Progenitor cell of endocrine pancreas (in vitro differentiated cells): ENCODE measurements at regions not wholly inside any gene's neighbourhood (a gene's known extent, or its start where the extent isn't known, plus 50 kb on each side); places are given as distances from the start of the nearest gene placed in this dataset.

Experiments
- DNase-seq: peaks from one replicate; pipeline ENCODE4 v3.0.0; 2021; ENCODE audit warnings: low spot score; ENCODE audit not compliant: unreplicated experiment
- H3K27ac Mint-ChIP-seq: 2 replicates; pipeline ENCODE4 v1.8.0; 2021; ENCODE audit warnings: mild to moderate bottlenecking, moderate library complexity, mixed read lengths
- H3K27me3 Mint-ChIP-seq: 2 replicates; pipeline ENCODE4 v1.8.0; 2021; ENCODE audit warnings: mixed read lengths
- H3K36me3 Mint-ChIP-seq: 2 replicates; pipeline ENCODE4 v1.8.0; 2022; ENCODE audit warnings: mixed read lengths; ENCODE audit not compliant: insufficient read depth
- H3K4me1 Mint-ChIP-seq: 2 replicates; pipeline ENCODE4 v1.8.0; 2021; ENCODE audit warnings: low read depth, mixed read lengths
- H3K4me3 Mint-ChIP-seq: 2 replicates; pipeline ENCODE4 v1.8.0; 2021; ENCODE audit warnings: low read depth, mild to moderate bottlenecking, moderate library complexity, mixed read lengths
- H3K9me3 Mint-ChIP-seq: 2 replicates; pipeline ENCODE4 v1.8.0; 2021; ENCODE audit warnings: low read depth, mixed read lengths
- CTCF ChIP-seq: fragments of 200-600 bp; sonication (generic); IDR thresholded peaks from one replicate; pipeline ENCODE4 v1.5.0; 2021; ENCODE audit warnings: antibody characterized with exemption, mild to moderate bottlenecking; ENCODE audit not compliant: unreplicated experiment

GRCh38 chr4:38290366-38290765 is 330.2 kb downstream of the PTTG2 start:
- H3K4me3 Mint-ChIP-seq: no peak overlapping the region
- peaks cover 12% of the 10 kb centered on the region for H3K9me3 Mint-ChIP-seq
- H3K27me3 Mint-ChIP-seq: no peaks in the 10 kb centered on the region

GRCh38 chr4:38290914-38291313 is 330.7 kb downstream of the PTTG2 start:
- DNase-seq: no peak
- Mint-ChIP-seq H3K4me3 (no peak overlapping the region), H3K27ac (no peak overlapping the region), H3K27me3 (no peaks in the 10 kb centered on the region), H3K9me3 (peaks cover 12% of the 10 kb centered on the region), H3K4me1 (peaks cover 5% of the 10 kb centered on the region), H3K36me3 (peaks cover 2% of the 10 kb centered on the region)
- no peak for TF ChIP-seq CTCF

More at GRCh38 chr4:38290366-38290765, 330.2 kb downstream of the PTTG2 start:
- no peak for DNase-seq
- H3K4me1 Mint-ChIP-seq: peaks cover 5% of the 10 kb centered on the region
- no peak overlapping the region for H3K27ac Mint-ChIP-seq
- peaks cover 2% of the 10 kb centered on the region for H3K36me3 Mint-ChIP-seq
- no peak for TF ChIP-seq CTCF

- peaks cover 4% of the 10 kb centered on the region for H3K36me3 Mint-ChIP-seq
- no peaks in the 10 kb centered on the region for H3K27me3 Mint-ChIP-seq
- H3K27ac Mint-ChIP-seq: no peak overlapping the region
- peaks cover 2% of the 10 kb centered on the region for H3K4me1 Mint-ChIP-seq
- TF ChIP-seq CTCF: no peak
- H3K4me3 Mint-ChIP-seq: no peak overlapping the region
- H3K9me3 Mint-ChIP-seq: peaks cover 18% of the 10 kb centered on the region
- DNase-seq: no peak
Observed at GRCh38 chr4:38292529-38292928, 332.3 kb downstream of the PTTG2 start.

GRCh38 chr4:38294238-38294637 is 334.0 kb downstream of the PTTG2 start:
- Mint-ChIP-seq H3K27me3 (no peaks in the 10 kb centered on the region), H3K4me1 (no peaks in the 10 kb centered on the region), H3K9me3 (peaks cover 28% of the 10 kb centered on the region), H3K4me3 (no peak overlapping the region), H3K27ac (no peak overlapping the region), H3K36me3 (peaks cover 6% of the 10 kb centered on the region)
- no peak for DNase-seq
- no peak for TF ChIP-seq CTCF

GRCh38 chr4:38297061-38297460 is 336.9 kb downstream of the PTTG2 start:
- H3K9me3 Mint-ChIP-seq: peaks cover 38% of the 10 kb centered on the region

More at GRCh38 chr4:38297061-38297460, 336.9 kb downstream of the PTTG2 start:
- no peak overlapping the region for H3K4me3 Mint-ChIP-seq
- TF ChIP-seq CTCF: no peak
- no peaks in the 10 kb centered on the region for H3K4me1 Mint-ChIP-seq
- no peak for DNase-seq
- no peaks in the 10 kb centered on the region for H3K27me3 Mint-ChIP-seq
- no peak overlapping the region for H3K27ac Mint-ChIP-seq
- H3K36me3 Mint-ChIP-seq: peaks cover 6% of the 10 kb centered on the region
